Right kidney (tissue), 1 donor: ENCODE measurements at regions not wholly inside any gene's neighbourhood (a gene's known extent, or its start where the extent isn't known, plus 50 kb on each side); places are given as distances from the start of the nearest gene placed in this dataset.

Source experiments
- DNase-seq: peaks from one replicate; pipeline ENCODE4 v3.0.0-alpha.2; 2016

DNA sequence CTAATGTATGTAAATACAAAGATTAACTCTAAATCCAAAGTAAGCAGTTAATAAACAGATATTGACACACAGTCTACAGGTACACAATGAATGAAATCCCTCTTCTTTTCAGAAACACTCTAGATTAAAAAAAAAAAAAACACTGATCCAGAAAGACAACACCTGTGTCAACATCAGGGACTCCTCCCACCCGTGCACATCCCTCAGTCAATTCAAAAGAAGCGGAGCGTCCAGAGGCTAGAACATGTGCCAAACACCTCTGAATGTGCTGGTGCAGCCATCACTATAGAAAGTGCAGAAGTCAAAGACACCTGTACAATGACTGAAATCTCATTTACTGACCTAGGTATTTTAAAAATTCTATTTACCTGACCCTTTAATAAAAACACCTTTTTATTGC is 622.6 kb upstream of the ID2 start:
- no peak for DNase-seq

DNA sequence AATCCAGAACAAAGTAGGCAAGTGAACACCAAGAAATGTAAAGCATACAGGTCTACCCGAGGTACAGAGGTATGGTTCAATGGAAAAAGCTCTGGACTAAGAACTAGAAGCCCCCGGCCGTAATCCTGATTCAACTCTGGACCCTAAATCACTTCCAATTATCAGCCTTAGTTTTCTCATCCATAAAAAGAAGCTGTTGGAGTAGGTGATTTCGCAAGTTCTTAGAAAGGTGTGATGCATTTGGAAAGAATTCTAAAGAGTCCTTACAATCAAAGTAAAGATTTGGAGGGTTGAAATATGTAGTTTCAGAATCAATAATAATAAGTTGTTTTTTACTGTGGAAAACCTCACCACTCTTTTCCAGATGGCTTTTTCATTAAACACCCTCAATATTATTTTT is 622.1 kb upstream of the ID2 start:
- no peak for DNase-seq

DNA sequence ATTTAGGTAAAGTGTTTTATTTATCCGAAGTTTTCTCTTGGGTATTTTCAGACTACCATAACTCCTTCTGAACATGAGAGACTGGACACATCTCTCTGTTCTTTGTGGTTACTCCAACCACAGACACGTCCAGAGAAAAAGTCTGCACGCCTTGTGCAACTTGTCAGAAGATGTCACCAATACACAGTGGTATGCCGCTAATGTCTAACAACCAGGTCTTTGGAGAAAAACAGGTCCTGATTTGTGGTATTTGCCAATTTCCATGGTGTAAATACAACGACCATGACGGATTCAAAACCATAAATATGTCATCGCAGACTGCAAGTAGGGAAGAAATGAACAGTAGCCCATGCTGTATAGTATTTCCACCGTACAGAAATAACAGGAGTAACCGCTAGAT is 620.6 kb upstream of the ID2 start:
- DNase-seq = no peak

DNA sequence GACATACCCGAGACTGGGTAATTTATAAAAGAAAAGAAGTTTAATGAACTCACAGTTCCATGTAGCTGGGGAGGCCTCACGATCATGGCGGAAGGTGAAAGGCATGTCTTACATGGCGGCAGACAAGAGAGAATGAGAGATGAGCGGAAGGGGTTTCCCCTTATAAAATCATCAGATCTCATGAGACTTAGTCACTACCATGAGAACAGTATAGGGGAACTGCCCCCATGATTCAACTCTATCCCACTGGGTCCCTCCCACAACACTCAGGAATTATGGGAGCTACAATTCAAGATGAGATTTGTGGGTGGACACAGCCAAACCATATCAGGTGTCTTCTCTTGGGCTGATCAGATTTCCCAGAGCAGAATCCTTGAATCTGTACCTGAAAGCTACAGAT is 617.3 kb upstream of the ID2 start:
- DNase-seq = no peak

DNA sequence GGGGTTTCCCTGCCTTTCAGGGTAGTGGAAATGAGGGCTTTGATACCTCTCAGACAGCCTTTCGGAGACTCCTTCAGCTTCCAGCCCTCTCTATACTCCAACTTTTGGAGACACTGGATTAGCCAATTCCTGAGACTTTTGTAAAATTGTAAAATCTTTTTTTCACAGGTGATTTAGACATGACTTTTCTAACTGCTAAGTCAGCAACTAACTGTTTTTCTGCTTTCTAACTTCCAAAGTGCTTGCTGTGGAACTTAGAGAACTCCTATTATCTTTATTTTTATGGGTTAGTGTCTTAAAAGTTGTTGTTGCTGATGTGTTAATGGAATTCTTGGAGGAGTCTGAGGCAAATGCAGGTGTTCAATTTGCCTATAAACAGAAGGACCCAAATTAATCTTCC is 616.7 kb upstream of the ID2 start:
- DNase-seq = no peak

DNA sequence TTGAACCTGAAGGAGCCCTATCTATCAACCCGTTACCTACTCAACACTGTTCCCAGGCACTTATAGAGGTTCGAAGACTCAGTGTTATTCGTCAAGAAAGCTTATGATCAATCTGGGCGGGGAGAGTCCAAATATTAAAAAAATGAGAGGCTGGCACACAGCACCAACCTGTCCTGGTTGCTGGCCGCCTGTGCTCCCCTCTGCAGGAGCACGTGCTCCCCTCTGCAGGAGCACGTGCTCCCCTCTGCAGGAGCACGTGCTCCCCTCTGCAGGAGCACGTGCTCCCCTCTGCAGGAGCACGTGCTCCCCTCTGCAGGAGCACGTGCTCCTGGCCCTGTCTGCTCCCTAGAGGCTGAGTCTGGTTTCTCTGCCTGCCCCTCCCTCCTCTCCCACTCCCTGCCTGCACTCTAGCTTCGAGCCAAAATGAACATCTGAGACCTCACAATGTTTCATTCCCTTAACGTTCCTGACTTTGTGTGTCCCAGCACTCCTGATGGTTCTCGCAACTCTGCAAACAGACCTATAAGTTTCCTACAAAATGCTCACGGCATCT is 614.0 kb upstream of the ID2 start:
- DNase-seq = no peak

DNA sequence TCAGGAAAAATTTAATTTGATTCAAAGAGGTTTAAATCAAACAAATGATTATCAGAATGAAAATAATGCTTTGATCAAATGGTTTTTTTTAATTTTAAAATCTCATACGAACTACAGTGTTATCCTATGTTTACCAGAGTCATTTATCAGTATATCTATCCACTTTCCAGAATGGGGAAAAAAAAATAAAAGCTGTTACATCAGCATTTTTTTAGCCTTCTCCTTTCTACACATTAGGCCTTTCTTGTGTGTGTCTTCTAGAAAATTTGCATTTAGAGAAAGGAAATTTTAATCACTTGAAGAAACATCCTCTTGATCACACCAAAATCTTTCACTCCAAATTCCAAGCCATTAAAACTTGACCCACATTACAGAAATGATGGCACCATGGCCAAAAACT is 608.9 kb upstream of the ID2 start:
- no peak for DNase-seq

DNA sequence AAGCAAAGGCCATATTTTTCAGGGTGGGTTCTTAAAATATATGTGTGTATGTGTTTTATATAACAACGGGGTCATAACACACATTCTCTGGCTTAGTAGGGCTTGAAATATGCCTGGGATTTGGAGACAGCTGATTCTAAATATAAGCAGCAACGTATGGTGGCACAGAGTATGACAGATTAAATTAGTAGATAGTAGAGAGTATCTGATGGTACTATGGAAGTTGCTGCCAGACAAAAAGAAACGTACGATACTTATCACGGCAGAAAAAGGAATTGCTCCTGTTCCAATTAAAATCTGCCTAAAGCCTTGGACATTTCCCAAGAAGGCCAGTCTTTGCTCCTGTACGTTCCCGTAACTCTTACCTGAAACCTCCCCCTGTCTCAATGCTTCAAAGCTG is 607.9 kb upstream of the ID2 start:
- DNase-seq = no peak

DNA sequence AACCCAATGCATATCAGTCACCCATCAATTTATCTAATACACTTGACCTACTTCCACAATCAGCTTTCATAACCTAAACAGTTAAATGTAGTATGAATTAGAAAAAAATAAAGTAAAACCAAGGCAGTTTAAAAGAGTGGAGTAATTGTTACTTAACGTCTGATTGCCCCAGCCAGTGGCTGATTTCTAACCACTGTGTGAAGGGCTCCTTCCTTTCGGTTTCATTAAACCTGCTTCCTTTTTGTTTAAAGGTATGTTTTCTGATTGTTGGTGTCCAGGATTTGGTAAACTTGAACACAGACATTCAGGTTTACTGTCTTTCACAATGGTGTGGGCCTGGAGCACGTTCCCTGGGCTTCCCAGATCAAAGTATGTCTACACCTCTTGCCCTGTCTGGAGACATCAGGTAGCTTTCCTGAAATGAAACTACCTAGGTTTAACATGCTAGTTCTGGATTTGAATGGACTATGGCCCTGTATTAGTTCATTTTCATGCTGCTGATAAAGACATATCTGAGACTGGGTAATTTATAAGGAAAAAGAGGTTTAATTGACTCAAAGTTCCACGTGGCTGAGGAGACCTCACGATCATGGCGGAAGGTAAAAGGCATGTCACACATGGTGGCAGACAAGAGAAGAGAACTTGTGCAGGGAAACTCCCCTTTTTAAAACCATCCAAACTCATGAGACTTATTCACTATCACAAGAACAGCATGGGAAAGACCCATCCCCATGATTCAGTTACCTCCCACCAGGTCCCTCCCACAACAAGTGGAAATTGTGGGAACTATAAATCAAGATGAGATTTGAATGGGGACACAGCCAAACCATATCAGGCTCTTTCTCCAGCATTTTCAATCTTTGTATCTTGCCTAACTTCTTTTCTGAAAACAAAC is 605.2 kb upstream of the ID2 start:
- DNase-seq = no peak

DNA sequence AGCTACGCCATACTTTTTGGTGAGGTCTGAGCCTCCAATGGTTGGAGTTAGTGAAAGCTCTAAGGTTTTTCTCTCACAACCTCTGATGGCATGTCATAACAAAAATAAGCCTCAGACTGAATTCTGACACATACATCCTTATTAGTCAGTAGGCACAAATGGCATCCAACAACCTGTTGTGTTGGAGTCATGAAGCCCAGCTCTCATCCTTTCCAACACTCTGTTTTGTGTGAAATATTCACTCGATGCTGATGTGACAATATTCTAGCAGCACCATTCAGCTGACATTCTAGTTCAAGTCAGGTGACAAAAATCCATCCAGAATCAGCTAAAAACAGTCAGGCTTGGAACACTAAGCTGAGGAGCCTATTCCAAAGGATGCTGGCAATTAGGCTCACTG is 603.2 kb upstream of the ID2 start:
- no peak for DNase-seq

DNA sequence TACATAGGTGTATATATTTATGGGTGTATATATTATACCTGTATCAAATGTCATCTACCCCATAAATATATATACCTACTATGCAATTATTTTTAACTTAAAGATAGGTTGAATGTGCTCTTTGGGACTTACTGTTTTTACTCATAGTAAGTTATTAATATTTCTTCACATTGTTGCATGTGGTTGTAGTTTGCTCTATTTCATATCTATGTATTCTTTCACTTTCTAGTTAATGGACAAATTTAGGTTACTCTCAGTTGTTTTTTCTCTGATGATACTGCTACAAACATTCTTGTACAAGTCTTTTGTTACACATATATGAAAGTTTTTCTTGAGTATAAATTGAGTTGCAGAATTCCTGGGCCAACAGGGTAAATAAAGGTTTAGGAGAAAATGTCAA is 601.8 kb upstream of the ID2 start:
- no peak for DNase-seq

DNA sequence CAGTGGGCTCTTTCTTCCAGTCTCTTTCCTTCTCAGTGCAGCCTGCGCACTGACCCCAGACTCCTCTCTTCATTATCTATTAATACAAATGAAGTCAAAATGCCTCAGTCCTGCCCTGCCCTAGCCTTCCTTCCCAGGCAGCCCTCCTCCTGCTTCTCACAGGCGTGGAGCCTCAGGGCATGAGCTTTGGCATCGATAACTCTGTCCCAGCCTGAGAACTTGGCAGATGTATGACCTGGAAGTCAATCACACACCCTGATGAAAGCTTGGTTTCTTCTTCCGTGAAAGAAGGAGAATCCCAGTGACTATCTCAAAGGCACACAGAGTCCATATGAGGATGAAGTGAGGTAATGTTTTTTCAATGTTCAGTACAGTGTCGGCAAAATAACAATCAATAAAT is 600.7 kb upstream of the ID2 start:
- DNase-seq = no peak

DNA sequence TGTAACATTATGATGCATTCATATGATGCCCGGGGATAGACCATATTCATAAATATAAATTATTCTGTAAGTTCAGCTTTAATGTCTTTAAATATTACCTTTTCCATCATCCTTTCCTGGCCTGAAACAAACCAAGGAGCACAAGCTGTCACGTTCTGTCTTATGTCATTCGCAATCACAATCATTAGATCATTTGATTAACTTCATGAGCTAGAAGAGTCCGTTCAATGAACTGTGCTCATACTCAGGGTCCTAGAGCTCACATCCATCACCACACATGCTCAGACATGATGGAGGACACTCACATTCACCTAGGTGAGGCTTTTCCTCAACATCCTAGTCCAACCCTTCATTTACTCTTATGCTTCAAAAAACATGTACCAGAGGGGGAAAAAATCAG is 599.0 kb upstream of the ID2 start:
- no peak for DNase-seq

DNA sequence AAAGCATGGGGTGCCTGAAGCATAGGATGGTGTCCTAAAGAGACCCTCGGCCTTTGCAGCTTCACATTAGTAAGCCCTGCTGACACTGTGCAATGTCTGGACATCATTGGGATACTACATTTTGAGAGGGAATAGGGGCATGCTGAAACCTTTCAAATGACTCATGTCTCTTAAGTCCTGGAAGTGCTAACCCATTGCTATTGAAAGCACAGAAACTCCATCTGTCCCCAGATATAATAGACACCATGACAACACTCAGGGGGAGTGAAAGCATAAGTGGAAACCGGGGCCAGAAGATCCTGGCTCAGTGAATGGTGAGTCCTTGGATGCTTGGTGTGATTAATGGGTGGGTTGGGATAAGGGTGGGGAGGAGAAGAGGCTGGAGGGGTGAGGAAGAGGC is 595.5 kb upstream of the ID2 start:
- DNase-seq = no peak

DNA sequence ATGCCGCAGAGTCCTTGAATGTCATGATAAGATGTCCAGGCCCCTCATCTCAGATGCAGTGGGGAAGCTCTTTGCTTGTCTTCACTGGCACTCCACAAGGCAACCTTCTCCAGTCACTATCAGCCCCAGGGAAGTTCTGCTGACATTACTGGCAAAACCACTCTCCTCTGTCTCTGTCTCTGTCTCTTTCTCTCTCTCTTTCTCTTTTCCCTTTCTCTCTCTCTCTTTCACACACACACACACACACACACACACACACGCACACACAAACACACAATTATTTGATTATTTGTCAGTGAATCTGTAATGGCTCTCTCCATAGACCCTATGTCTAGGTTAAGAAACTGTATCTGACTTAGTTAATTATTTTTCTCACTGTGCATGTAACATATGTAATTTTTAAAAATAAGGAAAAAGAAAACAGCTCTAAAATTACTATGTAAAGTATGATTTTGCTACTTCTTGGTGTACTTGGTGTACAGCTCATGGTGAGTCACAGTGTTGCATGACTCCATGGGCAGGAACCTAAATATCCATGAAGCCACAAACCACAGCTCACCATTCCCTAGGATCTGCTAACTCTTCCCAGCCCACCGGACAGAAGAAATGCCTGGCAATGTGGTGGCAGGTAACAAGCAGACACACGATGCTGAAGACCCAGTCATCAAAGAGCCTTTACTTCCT is 594.9 kb upstream of the ID2 start:
- no peak for DNase-seq

DNA sequence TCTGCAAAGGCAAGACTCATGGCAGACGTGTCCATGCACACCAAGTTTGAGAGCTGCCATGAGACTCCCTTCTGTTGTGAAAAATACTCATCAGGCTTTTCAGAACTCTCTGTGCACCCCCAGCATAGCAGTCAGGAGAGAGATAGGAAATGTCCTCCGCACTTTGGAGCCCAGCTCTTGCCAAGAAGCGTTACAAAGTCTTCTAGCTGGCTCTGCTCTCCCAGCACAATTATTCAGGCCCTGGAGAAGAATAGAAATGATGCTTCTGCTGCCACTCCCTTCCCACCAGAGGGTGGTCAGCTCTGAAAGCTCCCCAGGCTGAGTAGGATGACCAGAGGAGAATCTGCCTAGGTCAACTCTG is 594.4 kb upstream of the ID2 start:
- DNase-seq = no peak

DNA sequence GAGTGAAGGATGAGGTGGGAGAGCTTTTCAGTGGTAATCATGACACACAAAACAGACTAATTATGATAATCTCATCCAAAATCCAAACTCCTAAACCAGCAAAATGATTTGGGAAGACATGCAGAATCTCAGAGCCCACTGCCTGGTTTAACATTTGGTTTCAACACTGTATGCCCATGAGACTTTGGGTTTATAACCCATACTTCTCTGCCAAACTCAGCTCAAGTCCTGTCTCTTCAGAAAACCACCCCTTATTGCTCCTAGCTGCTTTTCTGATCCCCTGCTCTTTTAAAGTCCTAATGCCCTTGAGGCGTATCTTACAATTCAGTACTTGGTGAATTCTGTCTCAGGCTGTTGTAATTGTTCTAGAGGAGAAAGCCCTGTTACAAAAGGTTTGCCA is 593.0 kb upstream of the ID2 start:
- no peak for DNase-seq

DNA sequence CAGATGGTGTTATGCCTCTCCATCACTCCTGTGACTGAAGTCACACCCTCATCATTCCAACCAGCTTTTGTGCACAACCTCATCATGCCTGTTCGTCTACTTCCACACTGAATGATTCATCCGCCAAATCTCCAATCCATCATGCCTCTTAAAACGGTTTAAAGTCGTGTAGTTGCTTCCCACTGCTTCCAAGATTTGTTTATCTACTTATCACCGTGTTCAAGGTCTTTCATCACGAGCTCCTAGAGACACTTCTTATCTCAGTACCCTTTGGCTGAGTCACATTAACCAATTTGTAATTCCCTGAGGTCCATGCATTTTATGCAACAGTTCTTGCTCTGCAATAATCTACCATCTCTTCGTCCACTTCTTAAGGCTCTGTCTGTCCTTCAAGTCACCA is 592.3 kb upstream of the ID2 start:
- no peak for DNase-seq

DNA sequence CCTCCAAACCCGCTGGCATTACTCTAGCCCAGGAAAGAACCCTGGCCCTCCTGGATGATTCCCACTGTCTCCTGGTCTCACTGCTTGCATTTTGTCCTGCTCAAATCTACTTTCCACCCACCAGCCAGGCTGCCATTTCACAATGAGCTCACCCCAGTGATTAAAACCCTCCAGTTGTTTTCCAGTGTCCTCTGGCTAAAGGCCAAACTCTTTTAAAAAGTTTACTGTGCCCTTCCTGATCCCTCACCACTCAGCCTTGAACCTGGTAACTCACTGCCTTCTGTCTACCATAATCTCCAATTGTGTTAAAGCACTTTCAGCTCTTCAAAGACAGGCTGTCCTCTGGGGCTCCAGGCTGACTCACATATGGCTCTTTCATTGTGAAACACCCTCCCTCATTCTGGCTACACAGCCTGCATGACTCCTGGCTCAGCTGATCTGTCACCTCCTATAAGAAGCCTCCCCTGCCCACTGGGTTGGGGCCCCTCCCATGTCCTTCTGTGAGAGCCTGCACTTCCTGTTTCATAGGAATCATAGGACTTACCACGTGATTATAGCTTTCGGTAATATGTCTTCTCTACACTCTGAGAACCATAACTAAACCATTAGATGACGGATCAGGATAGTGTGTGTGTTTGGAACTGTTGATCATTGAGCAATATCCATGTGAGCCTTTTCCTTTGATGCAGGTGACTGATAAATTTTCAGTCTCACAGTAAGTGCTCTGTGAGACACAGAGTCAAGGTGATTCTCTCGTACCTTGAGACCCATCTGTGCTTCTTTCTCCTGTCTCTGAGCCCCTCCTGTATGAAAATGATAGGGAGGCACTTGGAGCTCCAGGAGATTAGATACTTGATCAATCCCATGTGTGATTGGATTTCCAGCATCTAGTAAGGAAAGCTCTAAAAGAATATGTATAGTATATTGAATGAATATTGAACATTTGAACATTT is 590.8 kb upstream of the ID2 start:
- no peak for DNase-seq

DNA sequence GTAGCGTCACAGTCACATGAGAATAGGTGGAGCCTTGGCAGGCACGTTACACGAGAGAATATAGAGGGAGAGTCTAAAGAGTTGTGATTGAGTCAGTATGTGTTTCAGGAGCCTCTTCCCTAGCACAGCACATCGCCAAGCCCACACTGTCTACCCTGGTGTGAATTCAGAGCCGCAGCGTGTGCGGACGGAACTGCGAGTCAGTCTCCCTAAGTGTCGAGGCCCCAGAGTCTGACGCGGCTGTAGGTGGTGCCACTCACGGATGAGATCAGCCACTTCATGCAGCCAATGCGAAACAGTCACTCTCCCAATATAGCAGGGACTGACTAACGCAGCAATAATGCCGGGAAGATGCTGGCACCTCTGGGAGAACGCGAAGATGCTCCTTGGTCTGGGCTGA is 587.3 kb upstream of the ID2 start:
- DNase-seq = no peak

DNA sequence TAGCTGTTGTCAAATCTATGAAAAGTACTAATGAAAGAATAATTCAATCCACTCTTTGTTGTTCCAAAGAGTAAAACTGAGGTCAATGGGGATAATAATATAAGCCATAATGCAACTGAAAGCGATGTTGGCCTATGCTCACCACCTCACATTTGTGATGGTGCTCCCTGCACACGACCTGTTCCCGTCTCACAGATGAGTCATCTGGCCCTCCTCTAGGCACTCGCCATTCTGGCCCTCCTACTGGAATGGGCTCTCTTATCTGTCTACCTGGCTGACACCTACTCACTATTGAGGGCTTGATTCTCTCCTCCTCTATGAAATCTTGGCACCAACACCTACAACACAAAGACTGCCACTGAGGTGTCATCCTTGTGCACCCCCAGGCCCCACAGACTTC is 585.9 kb upstream of the ID2 start:
- no peak for DNase-seq

DNA sequence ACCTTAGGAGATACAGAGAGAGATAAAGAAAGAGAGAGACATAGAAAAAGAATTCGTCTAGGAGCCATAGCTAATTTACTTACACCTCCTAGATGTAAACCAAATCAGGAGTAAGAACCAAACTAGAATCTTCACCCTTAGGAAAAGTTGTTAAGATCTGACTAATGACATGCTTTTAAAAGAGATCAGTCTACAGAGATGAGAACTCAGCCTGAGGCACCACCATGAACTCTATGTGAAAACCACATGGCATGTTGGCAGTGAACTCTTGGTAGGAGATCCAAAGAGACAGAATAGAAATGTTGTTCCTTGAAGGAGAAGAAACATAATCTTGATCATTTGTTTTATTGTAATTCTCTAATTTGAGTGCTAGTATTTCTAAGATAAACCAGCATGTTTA is 585.4 kb upstream of the ID2 start:
- DNase-seq = no peak
